ENCODE measurements at regions not wholly inside any gene's neighbourhood (a gene's known extent, or its start where the extent isn't known, plus 50 kb on each side); places are given as distances from the start of the nearest gene placed in this dataset.
A peak's percentile ranks its signal among the peaks of the same experiment; 100 is the strongest.

GRCh38 chr5:124655251-124655917, 91.1 kb downstream of the ZNF608 start:
- H3K4me1 ChIP-seq (ENCODE audit: control insufficient read depth in 3 of 3, insufficient read depth in 3 of 3, low read length in 3 of 3) = peaks cover 42 to 55% (median 52%) of the 10 kb centered on the region in 3 donors
- peak overlapping the region; percentile 73 for H3K27ac ChIP-seq (ENCODE audit: low read depth, low read length)
- no peaks in the 10 kb centered on the region for H3K27me3 ChIP-seq (ENCODE audit: control insufficient read depth in 3 of 3, insufficient read depth in 3 of 3, low read length in 3 of 3)
- H3K4me3 ChIP-seq (ENCODE audit: low read length in 3 of 3) = peak overlapping the region in 1 of 3 donors; percentile 37
- H3K36me3 ChIP-seq (ENCODE audit: control insufficient read depth in 3 of 3, insufficient read depth in 3 of 3, low read length in 3 of 3) = no peaks in the 10 kb centered on the region
- no peaks in the 10 kb centered on the region for H3K9me3 ChIP-seq (ENCODE audit: control insufficient read depth in 3 of 3, low read length in 3 of 3)
- H3K9ac ChIP-seq (ENCODE audit: low read depth in 1 of 3, low read length in 3 of 3) = peak overlapping the region in 2 of 3 donors; percentile 26 to 62

- Histone ChIP-seq H3K27ac (ENCODE audit: low read depth, low read length) (no peak overlapping the region), H3K27me3 (ENCODE audit: control insufficient read depth in 3 of 3, insufficient read depth in 3 of 3, low read length in 3 of 3) (no peaks in the 10 kb centered on the region), H3K4me3 (ENCODE audit: low read length in 3 of 3) (no peak overlapping the region), H3K36me3 (ENCODE audit: control insufficient read depth in 3 of 3, insufficient read depth in 3 of 3, low read length in 3 of 3) (no peaks in the 10 kb centered on the region), H3K4me1 (ENCODE audit: control insufficient read depth in 3 of 3, insufficient read depth in 3 of 3, low read length in 3 of 3) (peaks cover 38 to 53% (median 52%) of the 10 kb centered on the region in 3 donors), H3K9ac (ENCODE audit: low read depth in 1 of 3, low read length in 3 of 3) (no peak overlapping the region), H3K9me3 (ENCODE audit: control insufficient read depth in 3 of 3, low read length in 3 of 3) (no peaks in the 10 kb centered on the region)
These were observed 92.0 kb downstream of the ZNF608 start for GRCh38 chr5:124654418-124654817.

GRCh38 chr5:124653666-124654065, 92.8 kb downstream of the ZNF608 start:
- Histone ChIP-seq H3K4me1 (ENCODE audit: control insufficient read depth in 3 of 3, insufficient read depth in 3 of 3, low read length in 3 of 3) (peaks cover 36 to 51% (median 49%) of the 10 kb centered on the region in 3 donors), H3K4me3 (ENCODE audit: low read length in 3 of 3) (no peak overlapping the region), H3K27ac (ENCODE audit: low read depth, low read length) (no peak overlapping the region), H3K27me3 (ENCODE audit: control insufficient read depth in 3 of 3, insufficient read depth in 3 of 3, low read length in 3 of 3) (no peaks in the 10 kb centered on the region), H3K36me3 (ENCODE audit: control insufficient read depth in 3 of 3, insufficient read depth in 3 of 3, low read length in 3 of 3) (peaks cover 0 to 2% (median 0%) of the 10 kb centered on the region in 3 donors), H3K9me3 (ENCODE audit: control insufficient read depth in 3 of 3, low read length in 3 of 3) (no peaks in the 10 kb centered on the region), H3K9ac (ENCODE audit: low read depth in 1 of 3, low read length in 3 of 3) (no peak overlapping the region)

- Histone ChIP-seq H3K9ac (ENCODE audit: low read depth in 1 of 3, low read length in 3 of 3) (no peak overlapping the region), H3K27me3 (ENCODE audit: control insufficient read depth in 3 of 3, insufficient read depth in 3 of 3, low read length in 3 of 3) (no peaks in the 10 kb centered on the region), H3K4me3 (ENCODE audit: low read length in 3 of 3) (no peak overlapping the region), H3K4me1 (ENCODE audit: control insufficient read depth in 3 of 3, insufficient read depth in 3 of 3, low read length in 3 of 3) (peaks cover 36 to 52% (median 49%) of the 10 kb centered on the region in 3 donors), H3K27ac (ENCODE audit: low read depth, low read length) (peak overlapping the region; percentile 74), H3K9me3 (ENCODE audit: control insufficient read depth in 3 of 3, low read length in 3 of 3) (no peaks in the 10 kb centered on the region), H3K36me3 (ENCODE audit: control insufficient read depth in 3 of 3, insufficient read depth in 3 of 3, low read length in 3 of 3) (peaks cover 0 to 8% (median 4%) of the 10 kb centered on the region in 3 donors)
These were observed 93.5 kb downstream of the ZNF608 start for GRCh38 chr5:124652892-124653441.

GRCh38 chr5:124652514-124652819, 94.0 kb downstream of the ZNF608 start:
- Histone ChIP-seq H3K27ac (ENCODE audit: low read depth, low read length) (peak overlapping the region; percentile 74), H3K9ac (ENCODE audit: low read depth in 1 of 3, low read length in 3 of 3) (no peak overlapping the region), H3K27me3 (ENCODE audit: control insufficient read depth in 3 of 3, insufficient read depth in 3 of 3, low read length in 3 of 3) (no peaks in the 10 kb centered on the region), H3K4me1 (ENCODE audit: control insufficient read depth in 3 of 3, insufficient read depth in 3 of 3, low read length in 3 of 3) (peaks cover 36 to 52% (median 49%) of the 10 kb centered on the region in 3 donors), H3K36me3 (ENCODE audit: control insufficient read depth in 3 of 3, insufficient read depth in 3 of 3, low read length in 3 of 3) (peaks cover 2 to 9% (median 4%) of the 10 kb centered on the region in 3 donors), H3K4me3 (ENCODE audit: low read length in 3 of 3) (peak overlapping the region in 2 of 3 donors; percentile 77 to 83), H3K9me3 (ENCODE audit: control insufficient read depth in 3 of 3, low read length in 3 of 3) (no peaks in the 10 kb centered on the region)

- Histone ChIP-seq H3K9ac (ENCODE audit: low read depth in 1 of 3, low read length in 3 of 3) (peak overlapping the region; percentile 52 to 85 (median 63)), H3K9me3 (ENCODE audit: control insufficient read depth in 3 of 3, low read length in 3 of 3) (no peaks in the 10 kb centered on the region), H3K4me3 (ENCODE audit: low read length in 3 of 3) (peak overlapping the region; percentile 77 to 89 (median 83)), H3K27me3 (ENCODE audit: control insufficient read depth in 3 of 3, insufficient read depth in 3 of 3, low read length in 3 of 3) (no peaks in the 10 kb centered on the region), H3K4me1 (ENCODE audit: control insufficient read depth in 3 of 3, insufficient read depth in 3 of 3, low read length in 3 of 3) (peaks cover 36 to 49% (median 48%) of the 10 kb centered on the region in 3 donors), H3K36me3 (ENCODE audit: control insufficient read depth in 3 of 3, insufficient read depth in 3 of 3, low read length in 3 of 3) (peaks cover 4 to 15% (median 7%) of the 10 kb centered on the region in 3 donors), H3K27ac (ENCODE audit: low read depth, low read length) (peak overlapping the region; percentile 74)
These were observed 94.6 kb downstream of the ZNF608 start for GRCh38 chr5:124651663-124652513.

- Histone ChIP-seq H3K9me3 (ENCODE audit: control insufficient read depth in 3 of 3, low read length in 3 of 3) (no peaks in the 10 kb centered on the region), H3K4me1 (ENCODE audit: control insufficient read depth in 3 of 3, insufficient read depth in 3 of 3, low read length in 3 of 3) (peaks cover 33 to 45% (median 42%) of the 10 kb centered on the region in 3 donors), H3K9ac (ENCODE audit: low read depth in 1 of 3, low read length in 3 of 3) (peak overlapping the region in 2 of 3 donors; percentile 63 to 85)
These were observed 95.3 kb downstream of the ZNF608 start for GRCh38 chr5:124650951-124651662.

GRCh38 chr5:124650147-124650561, 96.3 kb downstream of the ZNF608 start:
- Histone ChIP-seq H3K36me3 (ENCODE audit: control insufficient read depth in 3 of 3, insufficient read depth in 3 of 3, low read length in 3 of 3) (peaks cover 4 to 20% (median 7%) of the 10 kb centered on the region in 3 donors), H3K27me3 (ENCODE audit: control insufficient read depth in 3 of 3, insufficient read depth in 3 of 3, low read length in 3 of 3) (no peaks in the 10 kb centered on the region), H3K27ac (ENCODE audit: low read depth, low read length) (peak overlapping the region; percentile 32), H3K4me3 (ENCODE audit: low read length in 3 of 3) (peak overlapping the region in 2 of 3 donors; percentile 7 to 24), H3K4me1 (ENCODE audit: control insufficient read depth in 3 of 3, insufficient read depth in 3 of 3, low read length in 3 of 3) (peaks cover 26 to 36% (median 33%) of the 10 kb centered on the region in 3 donors), H3K9me3 (ENCODE audit: control insufficient read depth in 3 of 3, low read length in 3 of 3) (no peaks in the 10 kb centered on the region), H3K9ac (ENCODE audit: low read depth in 1 of 3, low read length in 3 of 3) (no peak overlapping the region)

More at GRCh38 chr5:124650951-124651662, 95.3 kb downstream of the ZNF608 start:
- Histone ChIP-seq H3K27me3 (ENCODE audit: control insufficient read depth in 3 of 3, insufficient read depth in 3 of 3, low read length in 3 of 3) (no peaks in the 10 kb centered on the region), H3K36me3 (ENCODE audit: control insufficient read depth in 3 of 3, insufficient read depth in 3 of 3, low read length in 3 of 3) (peaks cover 4 to 20% (median 7%) of the 10 kb centered on the region in 3 donors), H3K27ac (ENCODE audit: low read depth, low read length) (peak overlapping the region; percentile 74), H3K4me3 (ENCODE audit: low read length in 3 of 3) (peak overlapping the region; percentile 77 to 89 (median 83))

GRCh38 chr5:124649491-124650146, 96.8 kb downstream of the ZNF608 start:
- Histone ChIP-seq H3K27ac (ENCODE audit: low read depth, low read length) (peak overlapping the region; percentile 32), H3K9ac (ENCODE audit: low read depth in 1 of 3, low read length in 3 of 3) (no peak overlapping the region), H3K4me1 (ENCODE audit: control insufficient read depth in 3 of 3, insufficient read depth in 3 of 3, low read length in 3 of 3) (peaks cover 22 to 34% (median 27%) of the 10 kb centered on the region in 3 donors), H3K4me3 (ENCODE audit: low read length in 3 of 3) (peak overlapping the region in 2 of 3 donors; percentile 7 to 24), H3K27me3 (ENCODE audit: control insufficient read depth in 3 of 3, insufficient read depth in 3 of 3, low read length in 3 of 3) (no peaks in the 10 kb centered on the region), H3K36me3 (ENCODE audit: control insufficient read depth in 3 of 3, insufficient read depth in 3 of 3, low read length in 3 of 3) (peaks cover 4 to 20% (median 7%) of the 10 kb centered on the region in 3 donors), H3K9me3 (ENCODE audit: control insufficient read depth in 3 of 3, low read length in 3 of 3) (no peaks in the 10 kb centered on the region)
